H1 (cell line): ENCODE measurements at regions not wholly inside any gene's neighbourhood (a gene's known extent, or its start where the extent isn't known, plus 50 kb on each side); places are given as distances from the start of the nearest gene placed in this dataset.

ENCODE experiments used
- CEBPB ChIP-seq: IDR thresholded peaks from 2 replicates; pipeline ENCODE4 v1.6.1; 2012; ENCODE audit warnings: low read depth, low read length
- CTCF ChIP-seq, 3 experiments: IDR thresholded peaks; 1 replicate in 2 of 3; 2 replicates in 1 of 3; pipeline versions ENCODE4 v1.5.1 to v1.6.1; 2011; ENCODE audit warnings: low read length in 3 of 3, mild to moderate bottlenecking in 3 of 3, inconsistent platforms in 2 of 3, low read depth in 1 of 3, moderate library complexity in 1 of 3; ENCODE audit not compliant: insufficient read depth in 1 of 3; ENCODE audit errors: control extremely low read depth in 1 of 3
- GTF2F1 ChIP-seq: IDR thresholded peaks from 2 replicates; pipeline ENCODE4 v1.6.1; 2012; ENCODE audit warnings: low read depth, low read length, improper control_type of control experiment, borderline replicate concordance
- TAF7 ChIP-seq: optimal IDR thresholded peaks from 2 replicates; pipeline ENCODE3; 2011; ENCODE audit warnings: low read depth, mild to moderate bottlenecking, inconsistent platforms, low read length, moderate library complexity, borderline replicate concordance

- TF ChIP-seq CTCF (IDR thresholded peaks at IDR 0.05; ENCODE audit: control extremely low read depth in 1 of 3, insufficient read depth in 1 of 3, low read depth in 1 of 3, low read length in 3 of 3): no peak
- TF ChIP-seq GTF2F1: no peak
- no peak for TF ChIP-seq CEBPB
- TF ChIP-seq TAF7: no peak
These were observed 98.6 kb upstream of the NKX1-1 start (continued) for GRCh38 chr4:1504595-1505500.
